CD4-positive, alpha-beta T cell treated with Interferon gamma for 1 hour (primary cell): ENCODE measurements at regions not wholly inside any gene's neighbourhood (a gene's known extent, or its start where the extent isn't known, plus 50 kb on each side); places are given as distances from the start of the nearest gene placed in this dataset.

Experiments used
- DNase-seq: peaks from one replicate; pipeline ENCODE4 v3.0.0-alpha.2; 2020

GRCh38 chr6:134472661-134473060, 154.7 kb upstream of the SGK1 start:
- DNase-seq, result no peak

GRCh38 chr6:134472046-134472445, 154.1 kb upstream of the SGK1 start:
- DNase-seq, result no peak

- no peak for DNase-seq
Measured at GRCh38 chr6:134470457-134470975, 152.6 kb upstream of the SGK1 start.

- DNase-seq, result no peak
Measured at GRCh38 chr6:134469702-134470456, 152.0 kb upstream of the SGK1 start.

GRCh38 chr6:134468633-134469032, 150.7 kb upstream of the SGK1 start:
- DNase-seq, result no peak

- DNase-seq, result no peak
Measured at GRCh38 chr6:134467620-134468019, 149.7 kb upstream of the SGK1 start.

GRCh38 chr6:134466771-134467525, 149.0 kb upstream of the SGK1 start:
- DNase-seq, result no peak

GRCh38 chr6:134464690-134465411, 146.9 kb upstream of the SGK1 start:
- DNase-seq, result no peak

- no peak for DNase-seq
Measured at GRCh38 chr6:134458857-134459657, 141.1 kb upstream of the SGK1 start.

- DNase-seq, result no peak
Measured at GRCh38 chr6:134457941-134458340, 140.0 kb upstream of the SGK1 start.

GRCh38 chr6:134456226-134456625, 138.3 kb upstream of the SGK1 start:
- DNase-seq, result no peak

- no peak for DNase-seq
Measured at GRCh38 chr6:134455319-134455718, 137.4 kb upstream of the SGK1 start.

GRCh38 chr6:134454794-134455193, 136.9 kb upstream of the SGK1 start:
- DNase-seq, result no peak

- no peak for DNase-seq
Measured at GRCh38 chr6:134453792-134454510, 136.0 kb upstream of the SGK1 start.

- no peak for DNase-seq
Measured at GRCh38 chr6:134452906-134453305, 135.0 kb upstream of the SGK1 start.

- no peak for DNase-seq
Measured at GRCh38 chr6:134451529-134451928, 133.6 kb upstream of the SGK1 start.

- DNase-seq, result no peak
Measured at GRCh38 chr6:134449781-134450180, 131.9 kb upstream of the SGK1 start.

- no peak for DNase-seq
Measured at GRCh38 chr6:134449004-134449403, 131.1 kb upstream of the SGK1 start.

- DNase-seq, result no peak
Measured at GRCh38 chr6:134447883-134448387, 130.0 kb upstream of the SGK1 start.

- no peak for DNase-seq
Measured at GRCh38 chr6:134447423-134447822, 129.5 kb upstream of the SGK1 start.

GRCh38 chr6:134446896-134447295, 129.0 kb upstream of the SGK1 start:
- DNase-seq, result no peak
